HG02970 (cell line): ENCODE measurements at regions not wholly inside any gene's neighbourhood (a gene's known extent, or its start where the extent isn't known, plus 50 kb on each side); places are given as distances from the start of the nearest gene placed in this dataset.
"Not testable (repeated sequence)": the region's sequence is repeated elsewhere in the genome, so short reads cannot be mapped to it uniquely, and the experiment has no call there.

Experiments
- ATAC-seq: cut with Tn5 transposase; IDR thresholded peaks from one replicate; pipeline ENCODE4 v1.9.1; 2021; ENCODE audit warnings: mild to moderate bottlenecking, moderate library complexity, moderate number of reproducible peaks; ENCODE audit not compliant: unreplicated experiment, low FRiP score

DNA sequence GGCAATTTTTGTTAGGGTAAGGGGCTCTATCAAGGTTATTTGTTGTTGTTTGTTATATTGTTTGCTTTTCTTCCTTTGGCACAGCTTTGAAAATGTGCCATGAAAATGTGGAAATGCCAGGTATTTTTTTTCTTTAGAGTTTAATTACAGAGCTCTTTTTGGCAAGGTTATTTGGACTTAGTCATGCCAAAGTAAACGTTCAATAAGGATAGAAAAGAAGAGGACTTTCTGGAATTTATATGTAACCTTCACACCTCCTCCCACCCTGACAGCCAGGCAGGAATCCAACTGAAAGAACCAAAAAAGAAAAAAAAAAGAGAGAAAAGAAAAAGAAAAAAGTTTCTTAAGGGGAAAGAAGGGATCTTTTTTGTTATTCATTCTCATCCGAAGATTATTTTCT lies 217.8 kb downstream of the KITLG start:
- no peak for ATAC-seq

- no peak for ATAC-seq
Measured at GRCh38 chr12:88365403-88365802, 214.9 kb downstream of the KITLG start.

GRCh38 chr12:88366101-88366500 lies 214.2 kb downstream of the KITLG start:
- ATAC-seq = no peak

DNA sequence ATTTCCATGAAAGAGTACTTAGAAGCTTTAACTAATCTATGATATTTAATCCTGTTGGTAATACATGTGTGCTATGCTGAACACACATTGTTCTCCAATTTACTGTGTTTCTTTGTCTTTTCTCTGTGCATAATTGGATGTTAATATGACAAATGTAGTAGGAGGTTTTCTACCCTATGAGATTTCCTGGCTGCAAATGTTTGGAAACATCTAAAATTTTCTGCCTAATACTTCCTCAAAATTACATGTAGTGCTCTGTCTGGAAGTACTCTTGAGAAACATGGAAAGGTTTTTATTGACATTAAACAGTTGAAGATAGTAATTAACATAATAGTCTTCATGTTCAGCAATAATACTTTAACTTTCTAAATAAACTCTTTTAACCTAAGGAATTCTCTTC lies 213.0 kb downstream of the KITLG start:
- ATAC-seq = no peak

DNA sequence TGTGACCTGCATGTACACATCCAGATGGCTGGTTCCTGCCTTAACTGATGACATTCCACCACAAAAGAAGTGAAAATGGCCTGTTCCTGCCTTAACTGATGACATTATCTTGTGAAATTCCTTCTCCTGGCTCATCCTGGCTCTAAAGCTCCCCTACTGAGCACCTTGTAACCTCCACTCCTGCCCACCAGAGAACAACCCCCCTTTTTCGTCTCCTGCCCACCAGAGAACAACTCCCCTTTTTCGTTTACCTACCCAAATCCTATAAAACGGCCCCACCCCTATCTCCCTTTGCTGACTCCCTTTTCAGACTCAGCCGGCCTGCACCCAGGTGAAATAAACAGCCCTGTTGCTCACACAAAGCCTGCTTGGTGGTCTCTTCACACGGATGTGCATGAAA lies 212.2 kb downstream of the KITLG start:
- not testable (repeated sequence) for ATAC-seq

GRCh38 chr12:88371416-88372183 lies 208.7 kb downstream of the KITLG start:
- no peak for ATAC-seq

DNA sequence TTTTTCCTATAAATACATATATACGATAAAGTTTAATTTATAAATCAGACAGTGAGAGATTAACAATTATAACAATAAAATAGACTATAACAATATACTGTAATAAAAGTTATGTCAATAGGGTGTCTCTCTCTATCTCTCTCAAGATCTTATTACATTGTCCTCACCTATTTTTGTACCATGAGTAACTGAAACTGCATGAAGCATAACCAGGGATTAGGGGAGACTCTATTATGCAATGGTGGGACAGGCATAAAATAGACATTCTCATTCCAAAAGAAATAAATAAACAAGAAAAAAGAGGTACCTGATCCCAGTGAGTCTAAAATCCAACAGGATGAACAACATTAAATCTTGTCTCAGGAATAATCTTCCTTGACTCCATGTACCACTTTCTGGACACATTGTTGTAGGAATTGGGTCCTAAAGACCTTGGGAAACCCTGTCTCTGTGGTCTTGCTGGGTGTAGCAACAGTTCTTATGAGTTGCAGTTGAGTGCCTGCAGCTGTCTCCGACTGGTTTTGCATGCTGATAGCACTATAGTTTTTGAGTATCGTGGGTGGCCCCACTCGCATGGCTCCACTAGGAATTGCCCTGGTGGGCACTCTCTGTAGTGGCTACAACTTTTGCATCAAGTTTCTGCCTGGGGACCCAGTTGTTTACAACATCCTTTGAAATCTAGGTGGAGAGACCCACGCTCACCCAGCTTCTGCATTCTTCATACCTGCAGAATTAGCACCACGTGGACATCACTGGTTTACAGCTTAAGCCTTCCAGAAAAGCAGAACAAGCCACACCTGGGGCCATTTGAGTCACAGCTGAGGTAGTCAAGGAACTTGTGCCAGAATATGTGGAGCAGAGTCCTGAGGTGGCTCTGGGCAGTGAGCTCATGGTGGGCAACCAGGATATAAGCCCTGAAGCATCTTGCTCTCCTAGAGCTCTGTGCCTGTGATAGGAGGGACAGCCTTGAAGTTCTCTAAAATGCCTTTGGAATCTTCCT lies 204.7 kb downstream of the KITLG start:
- ATAC-seq = no peak

GRCh38 chr12:88377973-88378372 lies 202.3 kb downstream of the KITLG start:
- ATAC-seq = no peak

DNA sequence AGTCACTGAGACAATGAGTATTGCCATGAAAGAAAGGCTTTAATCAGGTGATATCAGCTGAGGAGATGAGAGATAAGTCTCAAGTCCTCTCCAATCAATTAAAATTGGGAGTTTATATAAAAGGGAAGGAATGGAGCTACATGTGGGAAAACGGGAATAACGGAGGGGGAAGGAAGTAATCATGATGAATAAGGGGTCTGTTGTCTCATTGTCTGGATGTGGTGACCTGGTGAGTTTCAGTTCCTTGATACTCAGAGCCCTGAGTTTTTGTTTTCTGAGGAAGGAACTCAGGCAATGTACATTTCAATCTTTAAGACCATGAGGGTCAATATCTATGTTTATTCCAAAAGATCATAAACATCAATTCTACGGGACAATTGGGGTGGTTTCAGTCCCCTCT lies 198.8 kb downstream of the KITLG start:
- no peak for ATAC-seq

GRCh38 chr12:88383405-88383804 lies 196.9 kb downstream of the KITLG start:
- no peak for ATAC-seq

DNA sequence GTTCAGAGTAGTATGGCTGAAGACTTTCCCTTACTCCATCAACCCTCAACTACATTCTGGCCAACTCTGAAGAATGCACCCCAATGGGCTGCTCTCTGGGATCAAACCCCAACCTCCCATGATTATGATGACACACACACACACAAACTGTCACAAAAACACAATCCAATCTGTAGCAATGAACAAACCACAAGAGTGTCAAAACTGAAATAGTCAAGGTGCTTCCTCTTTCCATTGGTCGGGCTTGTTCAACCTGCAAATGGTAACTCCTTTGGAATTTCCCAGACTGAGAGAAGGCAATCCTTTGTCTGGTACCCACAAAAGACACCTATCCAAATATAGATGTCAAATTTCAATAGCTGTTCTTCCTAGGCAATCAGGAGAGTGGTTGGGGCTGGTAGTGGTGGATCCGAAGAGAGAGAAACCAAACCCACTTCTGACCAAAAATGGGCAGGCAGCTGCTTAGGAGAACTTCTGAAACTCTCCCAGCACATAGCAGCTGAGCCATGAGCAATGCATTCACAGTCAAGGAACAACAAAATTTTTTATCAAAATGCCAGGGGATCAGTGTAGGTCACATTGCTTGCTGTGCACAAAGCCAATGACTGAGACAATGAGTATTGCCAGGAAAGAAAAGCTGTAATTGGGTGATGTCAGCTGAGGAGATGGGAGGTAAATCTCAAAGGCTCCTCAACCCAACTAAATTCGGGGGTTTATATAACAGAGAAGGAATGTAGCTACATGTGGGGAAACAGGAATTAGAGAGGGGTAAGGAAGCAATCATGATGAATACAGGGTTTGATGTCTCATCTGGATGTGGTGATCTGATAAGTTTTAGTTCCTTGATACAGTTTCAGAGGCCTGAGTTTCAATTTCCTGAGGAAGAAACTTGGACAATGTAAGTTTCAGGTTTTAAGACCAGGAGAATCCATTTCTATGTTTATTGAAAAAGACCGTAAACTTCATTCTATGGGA lies 191.4 kb downstream of the KITLG start:
- no peak for ATAC-seq

DNA sequence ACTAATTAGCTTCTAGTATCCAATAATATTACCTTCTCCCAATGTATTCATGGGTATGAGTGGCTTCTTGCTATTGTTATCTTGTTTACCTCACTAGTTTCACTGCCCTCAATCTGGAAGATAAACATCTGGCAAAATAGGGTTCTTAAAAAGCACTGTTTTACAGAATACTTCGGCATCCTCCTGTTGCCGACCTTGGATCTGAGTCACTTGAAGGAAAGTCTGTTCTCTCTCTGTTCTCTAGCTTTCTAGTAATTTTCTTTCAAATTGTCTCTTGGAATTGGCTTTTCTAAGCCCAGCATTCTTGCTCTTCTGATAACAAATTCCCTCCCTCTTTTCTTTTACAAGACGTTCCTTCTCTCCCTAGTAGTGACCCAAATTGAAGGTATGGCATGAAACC lies 189.5 kb downstream of the KITLG start:
- ATAC-seq = no peak

DNA sequence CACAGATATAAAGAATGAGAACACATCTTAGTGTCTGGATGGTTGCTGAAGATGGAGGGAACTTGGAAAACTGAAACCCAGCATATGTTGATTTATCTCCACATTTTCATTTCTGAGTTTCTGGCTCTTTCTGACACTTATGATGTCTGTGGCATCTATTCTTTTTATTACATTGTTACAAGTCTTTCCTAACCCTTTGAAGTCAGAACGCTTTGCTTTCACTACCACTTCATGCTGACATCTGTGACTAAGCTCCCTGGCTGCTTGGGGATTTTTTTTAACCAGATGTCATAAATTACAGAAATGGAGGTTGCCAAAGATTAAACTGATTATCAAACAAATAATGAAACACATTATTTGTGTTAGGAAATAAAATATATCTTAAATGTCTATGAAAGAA lies 188.7 kb downstream of the KITLG start:
- ATAC-seq = no peak

DNA sequence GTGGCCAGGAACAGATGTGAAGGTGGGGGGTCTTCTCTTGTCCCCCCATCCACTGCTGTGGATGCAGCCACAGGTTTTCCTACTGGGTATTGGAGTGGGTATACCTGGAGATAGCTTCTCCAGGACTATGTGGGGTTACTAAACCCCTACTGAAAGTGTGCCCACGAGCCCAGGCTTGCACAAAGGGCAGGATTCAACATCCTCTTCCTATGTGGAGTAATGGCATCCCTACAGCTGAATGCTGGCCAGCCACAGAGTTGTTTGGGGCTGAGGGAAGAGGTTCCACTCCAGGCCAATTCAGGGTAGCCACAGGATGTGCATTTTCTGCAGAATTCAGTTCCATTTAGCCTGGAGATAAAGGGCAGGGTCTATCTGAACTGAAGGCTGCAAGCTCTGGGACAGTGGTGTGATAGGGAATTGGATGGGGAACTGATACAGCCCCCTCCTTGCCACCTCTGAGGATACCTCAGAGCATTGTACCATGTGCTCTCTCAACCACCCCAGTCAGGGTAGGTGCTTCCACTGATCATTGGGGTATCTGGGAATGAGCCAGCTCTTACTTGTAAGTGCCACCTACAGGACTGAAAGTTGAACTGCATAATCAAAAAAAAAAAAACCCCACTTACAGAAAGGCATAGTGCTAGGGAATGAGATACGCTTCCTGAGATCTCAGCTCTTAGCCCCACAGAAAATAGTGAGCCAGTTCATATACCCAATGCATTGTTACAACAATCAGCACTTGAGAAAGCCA lies 187.1 kb downstream of the KITLG start:
- ATAC-seq = no peak

DNA sequence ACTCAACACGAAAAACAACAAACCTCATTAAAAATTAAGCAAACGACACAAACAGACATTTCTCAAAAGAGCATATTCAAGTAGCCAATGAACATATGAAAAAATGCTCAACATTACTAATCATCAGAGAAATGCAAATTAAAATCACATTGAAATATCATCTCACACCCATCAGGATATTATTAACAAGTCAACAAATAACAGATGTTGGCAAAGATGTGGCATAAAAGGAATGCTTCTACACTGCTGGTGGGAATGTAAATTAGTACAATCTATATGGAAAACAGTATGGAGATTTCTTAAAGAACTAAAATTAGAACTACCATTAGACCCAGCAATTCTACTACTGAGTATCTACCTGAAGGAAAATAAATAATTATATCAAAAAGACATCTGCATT lies 182.2 kb downstream of the KITLG start:
- no peak for ATAC-seq

GRCh38 chr12:88399811-88400210 lies 180.5 kb downstream of the KITLG start:
- ATAC-seq = no peak

- ATAC-seq = no peak
Measured at GRCh38 chr12:88400302-88400701, 180.0 kb downstream of the KITLG start.

DNA sequence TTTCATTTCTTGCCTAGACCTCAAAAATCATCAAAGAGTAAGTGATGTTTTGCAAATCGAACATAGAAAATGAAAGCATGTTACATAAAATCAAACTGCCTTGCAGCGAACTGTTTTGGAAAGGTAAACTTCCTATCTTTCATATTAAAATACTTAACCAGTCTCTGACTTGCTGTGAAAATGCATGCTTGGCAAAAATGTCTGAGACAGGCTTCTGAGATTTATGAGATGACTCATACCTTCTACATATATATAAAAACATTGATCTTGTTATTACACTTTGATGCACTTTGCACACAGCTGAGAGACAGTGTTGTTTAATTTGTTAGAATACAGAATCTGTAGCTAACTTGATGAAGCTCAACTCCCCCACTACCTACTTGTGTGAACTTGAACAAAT lies 179.1 kb downstream of the KITLG start:
- no peak for ATAC-seq

- ATAC-seq = no peak
Measured at GRCh38 chr12:88406905-88407304, 173.4 kb downstream of the KITLG start.

- ATAC-seq = no peak
Measured at GRCh38 chr12:88408823-88409222, 171.4 kb downstream of the KITLG start.
